ENCODE measurements at regions not wholly inside any gene's neighbourhood (a gene's known extent, or its start where the extent isn't known, plus 50 kb on each side); places are given as distances from the start of the nearest gene placed in this dataset.

GRCh38 chr10:52469970-52470705, 156.1 kb downstream of the DKK1 start:
- no peak for DNase-seq (ENCODE audit: low read depth)
- no peak for TF ChIP-seq CTCF (IDR thresholded peaks at IDR 0.05; ENCODE audit: low read length, missing control alignments)
- H3K4me3 ChIP-seq (replicated peaks; ENCODE audit: low read depth, low read length): no peak overlapping the region

- DNase-seq (ENCODE audit: low read depth): no peak
- TF ChIP-seq CTCF (IDR thresholded peaks at IDR 0.05; ENCODE audit: low read length, missing control alignments): no peak
- no peak overlapping the region for H3K4me3 ChIP-seq (replicated peaks; ENCODE audit: low read depth, low read length)
Measured at GRCh38 chr10:52472406-52473146, 158.5 kb downstream of the DKK1 start.

GRCh38 chr10:52474265-52474664, 160.2 kb downstream of the DKK1 start:
- DNase-seq (ENCODE audit: low read depth): no peak
- TF ChIP-seq CTCF (IDR thresholded peaks at IDR 0.05; ENCODE audit: low read length, missing control alignments): no peak
- no peak overlapping the region for H3K4me3 ChIP-seq (replicated peaks; ENCODE audit: low read depth, low read length)

- TF ChIP-seq CTCF (IDR thresholded peaks at IDR 0.05; ENCODE audit: low read length, missing control alignments): no peak
- DNase-seq (ENCODE audit: low read depth): no peak
- H3K4me3 ChIP-seq (replicated peaks; ENCODE audit: low read depth, low read length): no peak overlapping the region
Measured at GRCh38 chr10:52477305-52477704, 163.2 kb downstream of the DKK1 start.

DNA sequence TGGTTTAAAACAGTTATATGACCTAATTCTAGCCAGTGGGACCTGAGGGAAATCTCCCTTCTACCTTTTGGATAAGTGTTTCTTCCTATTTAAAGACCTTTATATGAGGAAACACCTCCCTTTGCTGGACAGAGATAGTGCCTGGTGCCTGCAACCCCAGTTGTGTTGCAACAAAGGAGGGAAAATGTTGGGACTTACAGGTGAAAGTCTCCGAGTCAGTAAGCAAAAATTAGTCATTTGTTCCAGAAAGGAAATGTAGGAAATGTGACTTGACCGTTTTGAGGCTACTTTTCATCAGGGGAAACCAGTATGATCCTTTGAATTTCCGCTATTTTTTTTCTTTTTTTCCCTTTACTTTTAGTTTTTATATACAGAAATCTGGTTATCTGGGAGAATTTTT, 165.5 kb downstream of the DKK1 start:
- no peak for TF ChIP-seq CTCF (IDR thresholded peaks at IDR 0.05; ENCODE audit: low read length, missing control alignments)
- H3K4me3 ChIP-seq (replicated peaks; ENCODE audit: low read depth, low read length): no peak overlapping the region
- no peak for DNase-seq (ENCODE audit: low read depth)

GRCh38 chr10:52481986-52482555, 168.0 kb downstream of the DKK1 start:
- no peak for DNase-seq (ENCODE audit: low read depth)
- no peak for TF ChIP-seq CTCF (IDR thresholded peaks at IDR 0.05; ENCODE audit: low read length, missing control alignments)
- H3K4me3 ChIP-seq (replicated peaks; ENCODE audit: low read depth, low read length): no peak overlapping the region
